VCaP (cell line): ENCODE measurements at regions not wholly inside any gene's neighbourhood (a gene's known extent, or its start where the extent isn't known, plus 50 kb on each side); places are given as distances from the start of the nearest gene placed in this dataset.

Experiments
- H3K27ac ChIP-seq: fragments of 450-650 bp; 2 replicates; pipeline ENCODE4 v1.5.1; 2017
- TF ChIP-seq, protein P1 (sequence below): fragments of 450-650 bp; conservative IDR thresholded peaks from 2 replicates; pipeline ENCODE4 v1.5.1; 2017; ENCODE audit warnings: mild to moderate bottlenecking, moderate library complexity

- TF ChIP-seq, protein P1, sequence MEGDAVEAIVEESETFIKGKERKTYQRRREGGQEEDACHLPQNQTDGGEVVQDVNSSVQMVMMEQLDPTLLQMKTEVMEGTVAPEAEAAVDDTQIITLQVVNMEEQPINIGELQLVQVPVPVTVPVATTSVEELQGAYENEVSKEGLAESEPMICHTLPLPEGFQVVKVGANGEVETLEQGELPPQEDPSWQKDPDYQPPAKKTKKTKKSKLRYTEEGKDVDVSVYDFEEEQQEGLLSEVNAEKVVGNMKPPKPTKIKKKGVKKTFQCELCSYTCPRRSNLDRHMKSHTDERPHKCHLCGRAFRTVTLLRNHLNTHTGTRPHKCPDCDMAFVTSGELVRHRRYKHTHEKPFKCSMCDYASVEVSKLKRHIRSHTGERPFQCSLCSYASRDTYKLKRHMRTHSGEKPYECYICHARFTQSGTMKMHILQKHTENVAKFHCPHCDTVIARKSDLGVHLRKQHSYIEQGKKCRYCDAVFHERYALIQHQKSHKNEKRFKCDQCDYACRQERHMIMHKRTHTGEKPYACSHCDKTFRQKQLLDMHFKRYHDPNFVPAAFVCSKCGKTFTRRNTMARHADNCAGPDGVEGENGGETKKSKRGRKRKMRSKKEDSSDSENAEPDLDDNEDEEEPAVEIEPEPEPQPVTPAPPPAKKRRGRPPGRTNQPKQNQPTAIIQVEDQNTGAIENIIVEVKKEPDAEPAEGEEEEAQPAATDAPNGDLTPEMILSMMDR, result no peak
- H3K27ac ChIP-seq, result no peak overlapping the region
These were observed 207.7 kb upstream of the HDDC2 start for GRCh38 chr6:125509477-125509876.

DNA sequence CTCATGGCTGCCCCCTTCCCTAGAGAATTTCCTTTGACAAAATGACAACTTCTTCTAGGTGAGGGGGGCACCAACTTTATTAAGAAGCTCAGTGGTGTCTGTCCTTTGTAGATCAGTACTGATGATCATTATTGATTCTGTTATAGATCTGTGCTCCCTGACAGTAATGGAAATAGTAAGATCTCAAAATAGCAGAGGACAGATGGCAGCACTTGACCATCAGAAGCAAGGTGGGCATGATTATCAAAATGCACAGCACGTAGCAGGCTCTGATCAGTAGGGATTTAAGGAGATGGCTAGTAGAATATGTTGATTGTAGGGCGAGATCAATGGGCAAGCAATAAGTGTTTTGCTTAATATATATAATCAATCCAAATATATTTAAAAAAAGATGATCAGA is 208.6 kb upstream of the HDDC2 start:
- no peak overlapping the region for H3K27ac ChIP-seq
- TF ChIP-seq, protein P1, result no peak

- TF ChIP-seq, protein P1, result no peak
- H3K27ac ChIP-seq, result no peak overlapping the region
These were observed 210.1 kb upstream of the HDDC2 start for GRCh38 chr6:125511809-125512396.

DNA sequence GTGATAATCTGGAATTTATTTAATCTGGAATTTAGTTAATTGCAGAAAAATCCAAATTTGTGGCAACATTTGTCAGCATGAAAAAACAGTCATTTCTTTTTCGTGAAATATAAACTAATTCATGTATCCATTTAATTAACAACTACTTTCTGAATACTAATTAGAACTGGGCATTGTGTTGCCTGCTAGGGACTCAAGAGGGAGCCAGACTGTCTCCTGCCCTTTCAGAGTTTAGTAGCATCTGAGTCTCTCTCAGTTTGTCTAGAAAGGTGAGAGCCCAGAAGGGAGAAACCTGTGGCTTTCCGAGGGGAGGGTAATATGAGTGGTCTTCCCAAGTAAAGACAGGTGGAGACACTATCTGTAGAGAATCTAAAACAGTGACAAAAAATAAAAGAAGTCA is 210.9 kb upstream of the HDDC2 start:
- TF ChIP-seq, protein P1, result peak; percentile 54; the same call in 1 of the 2 replicates
- no peak overlapping the region for H3K27ac ChIP-seq

GRCh38 chr6:125513978-125514377 is 212.2 kb upstream of the HDDC2 start:
- TF ChIP-seq, protein P1, result no peak
- no peak overlapping the region for H3K27ac ChIP-seq

GRCh38 chr6:125516644-125517043 is 214.9 kb upstream of the HDDC2 start:
- TF ChIP-seq, protein P1, result no peak
- H3K27ac ChIP-seq, result no peak overlapping the region

GRCh38 chr6:125519367-125519766 is 217.6 kb upstream of the HDDC2 start:
- H3K27ac ChIP-seq, result no peak overlapping the region
- TF ChIP-seq, protein P1, result peak; percentile 25; the same call in 1 of the 2 replicates
